Hepatocyte (in vitro differentiated cells): ENCODE measurements at regions not wholly inside any gene's neighbourhood (a gene's known extent, or its start where the extent isn't known, plus 50 kb on each side); places are given as distances from the start of the nearest gene placed in this dataset.

ENCODE experiments used
- DNase-seq: peaks from one replicate; pipeline ENCODE4 v3.0.0-alpha.2; 2016; ENCODE audit warnings: low spot score
- H2AFZ ChIP-seq: fragments of 200-600 bp; sonication (generic); 2 replicates; pipeline ENCODE4 v1.6.0; 2016; ENCODE audit warnings: antibody characterized with exemption, mild to moderate bottlenecking
- H3K27ac ChIP-seq: fragments of 200-600 bp; sonication (generic); 2 replicates; pipeline ENCODE4 v1.5.1; 2016; ENCODE audit warnings: mild to moderate bottlenecking
- H3K27me3 ChIP-seq: fragments of 200-600 bp; sonication (generic); 2 replicates; pipeline ENCODE4 v1.6.1; 2016
- H3K36me3 ChIP-seq: fragments of 200-600 bp; sonication (generic); replicated peaks from 2 replicates; pipeline ENCODE4 v1.5.1; 2016; ENCODE audit warnings: low read depth; ENCODE audit not compliant: insufficient read depth
- H3K4me1 ChIP-seq: fragments of 200-600 bp; sonication (generic); 2 replicates; pipeline ENCODE4 v1.5.1; 2016; ENCODE audit warnings: mild to moderate bottlenecking, moderate library complexity; ENCODE audit not compliant: insufficient read depth
- H3K4me2 ChIP-seq: fragments of 200-600 bp; sonication (generic); 2 replicates; pipeline ENCODE4 v1.6.0; 2016
- H3K4me3 ChIP-seq: fragments of 200-600 bp; sonication (generic); 2 replicates; pipeline ENCODE4 v1.5.1; 2016; ENCODE audit warnings: mild to moderate bottlenecking
- H3K79me2 ChIP-seq: fragments of 200-600 bp; sonication (generic); 2 replicates; pipeline ENCODE4 v1.6.0; 2017; ENCODE audit warnings: mild to moderate bottlenecking
- H3K9me2 ChIP-seq: fragments of 200-600 bp; sonication (generic); replicated peaks from 2 replicates; pipeline ENCODE4 v1.6.0; 2017; ENCODE audit warnings: mild to moderate bottlenecking; ENCODE audit not compliant: insufficient read depth
- H3K9me3 ChIP-seq: fragments of 200-600 bp; sonication (generic); 2 replicates; pipeline ENCODE4 v1.5.1; 2016; ENCODE audit warnings: low read depth, mild to moderate bottlenecking
- H4K20me1 ChIP-seq: fragments of 200-600 bp; sonication (generic); 2 replicates; pipeline ENCODE4 v1.6.0; 2016; ENCODE audit warnings: mild to moderate bottlenecking; ENCODE audit not compliant: insufficient read depth, poor library complexity, severe bottlenecking
- EZH2 ChIP-seq: fragments of 200-600 bp; sonication (generic); IDR thresholded peaks from 2 replicates; pipeline ENCODE4 v1.6.1; 2016; ENCODE audit warnings: antibody characterized with exemption, mild to moderate bottlenecking, borderline replicate concordance
- EZH2phosphoT487 ChIP-seq: fragments of 200-600 bp; sonication (generic); IDR thresholded peaks from one replicate; pipeline ENCODE4 v1.6.1; 2018; ENCODE audit warnings: antibody characterized with exemption, mild to moderate bottlenecking, low read depth, moderate library complexity; ENCODE audit not compliant: unreplicated experiment, severe bottlenecking
- WGBS: methylation state at CpG from one replicate; pipeline ENCODE4 v1.1.6; 2016; ENCODE audit warnings: low lambda C conversion rate; ENCODE audit errors: missing lambda C conversion rate; 5-methylcytosine and 5-hydroxymethylcytosine counted together
- TF ChIP-seq, protein P1 (sequence below): fragments of 200-600 bp; sonication (generic); IDR thresholded peaks from 2 replicates; pipeline ENCODE4 v1.5.1; 2016; ENCODE audit warnings: antibody characterized with exemption, mild to moderate bottlenecking; ENCODE audit not compliant: poor library complexity

DNA sequence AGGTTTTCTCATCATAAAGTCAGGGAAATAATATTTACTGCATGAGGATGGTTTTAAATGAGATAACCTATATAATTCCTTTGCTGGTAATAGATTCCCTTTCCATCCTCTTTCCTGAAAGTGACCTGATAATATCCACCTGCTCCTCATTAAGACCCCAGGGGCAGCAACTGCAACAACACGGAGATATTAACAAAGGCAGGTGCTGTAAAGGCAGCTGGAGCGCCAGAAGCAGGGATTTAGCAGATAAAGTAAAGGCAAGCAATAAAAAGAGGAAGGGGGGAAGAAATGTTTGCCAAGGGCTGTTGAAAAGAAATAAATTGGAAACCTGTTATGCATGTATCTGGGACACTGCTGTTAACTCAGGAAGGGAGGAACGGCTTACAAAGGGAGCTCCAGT is 472.6 kb upstream of the KLHL29 start:
- H3K4me2 ChIP-seq, result no peak overlapping the region
- TF ChIP-seq EZH2 (no peak), EZH2phosphoT487 (no peak)
- TF ChIP-seq, protein P1, sequence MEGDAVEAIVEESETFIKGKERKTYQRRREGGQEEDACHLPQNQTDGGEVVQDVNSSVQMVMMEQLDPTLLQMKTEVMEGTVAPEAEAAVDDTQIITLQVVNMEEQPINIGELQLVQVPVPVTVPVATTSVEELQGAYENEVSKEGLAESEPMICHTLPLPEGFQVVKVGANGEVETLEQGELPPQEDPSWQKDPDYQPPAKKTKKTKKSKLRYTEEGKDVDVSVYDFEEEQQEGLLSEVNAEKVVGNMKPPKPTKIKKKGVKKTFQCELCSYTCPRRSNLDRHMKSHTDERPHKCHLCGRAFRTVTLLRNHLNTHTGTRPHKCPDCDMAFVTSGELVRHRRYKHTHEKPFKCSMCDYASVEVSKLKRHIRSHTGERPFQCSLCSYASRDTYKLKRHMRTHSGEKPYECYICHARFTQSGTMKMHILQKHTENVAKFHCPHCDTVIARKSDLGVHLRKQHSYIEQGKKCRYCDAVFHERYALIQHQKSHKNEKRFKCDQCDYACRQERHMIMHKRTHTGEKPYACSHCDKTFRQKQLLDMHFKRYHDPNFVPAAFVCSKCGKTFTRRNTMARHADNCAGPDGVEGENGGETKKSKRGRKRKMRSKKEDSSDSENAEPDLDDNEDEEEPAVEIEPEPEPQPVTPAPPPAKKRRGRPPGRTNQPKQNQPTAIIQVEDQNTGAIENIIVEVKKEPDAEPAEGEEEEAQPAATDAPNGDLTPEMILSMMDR, result no peak
- no peak overlapping the region for H3K4me3 ChIP-seq
- H2AFZ ChIP-seq, result no peak overlapping the region
- H3K36me3 ChIP-seq, result no peaks in the 10 kb centered on the region
- DNase-seq, result no peak
- H3K27me3 ChIP-seq, result no peaks in the 10 kb centered on the region
- WGBS, result 45% methylated on average over 3 of the region's 3 CpGs
- H4K20me1 ChIP-seq, result no peaks in the 10 kb centered on the region
- no peak overlapping the region for H3K27ac ChIP-seq
- H3K9me3 ChIP-seq, result no peaks in the 10 kb centered on the region
- H3K4me1 ChIP-seq, result no peaks in the 10 kb centered on the region
- no peaks in the 10 kb centered on the region for H3K9me2 ChIP-seq
- no peaks in the 10 kb centered on the region for H3K79me2 ChIP-seq

DNA sequence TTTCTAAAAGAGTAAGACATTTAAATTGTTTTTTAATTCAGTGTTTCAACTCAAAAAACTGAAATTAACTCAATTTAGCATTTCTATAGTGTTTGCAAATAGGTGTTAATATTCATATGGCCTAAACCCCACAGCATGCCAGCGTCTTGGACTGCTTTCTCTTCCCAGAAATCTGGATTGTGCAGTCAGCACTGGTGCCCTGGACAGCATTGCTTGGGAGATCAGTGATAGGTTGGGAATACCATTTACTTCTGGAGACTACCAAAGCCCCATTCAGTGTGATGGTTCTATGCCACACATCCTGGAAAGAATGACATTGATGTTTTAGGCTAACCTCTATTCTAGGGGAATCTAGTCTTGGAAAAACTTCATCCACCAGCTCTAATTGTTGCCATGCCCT is 455.0 kb upstream of the KLHL29 start:
- no peaks in the 10 kb centered on the region for H4K20me1 ChIP-seq
- H3K4me2 ChIP-seq, result no peak overlapping the region
- no peak overlapping the region for H3K4me3 ChIP-seq
- no peaks in the 10 kb centered on the region for H3K36me3 ChIP-seq
- WGBS, result 81% methylated on average over 1 of the region's 1 CpG
- TF ChIP-seq EZH2 (no peak), EZH2phosphoT487 (no peak)
- TF ChIP-seq, protein P1, result no peak
- no peak overlapping the region for H2AFZ ChIP-seq
- no peak for DNase-seq
- H3K9me2 ChIP-seq, result no peaks in the 10 kb centered on the region
- no peaks in the 10 kb centered on the region for H3K4me1 ChIP-seq
- no peaks in the 10 kb centered on the region for H3K79me2 ChIP-seq
- H3K9me3 ChIP-seq, result no peaks in the 10 kb centered on the region
- no peaks in the 10 kb centered on the region for H3K27me3 ChIP-seq
- H3K27ac ChIP-seq, result no peak overlapping the region

DNA sequence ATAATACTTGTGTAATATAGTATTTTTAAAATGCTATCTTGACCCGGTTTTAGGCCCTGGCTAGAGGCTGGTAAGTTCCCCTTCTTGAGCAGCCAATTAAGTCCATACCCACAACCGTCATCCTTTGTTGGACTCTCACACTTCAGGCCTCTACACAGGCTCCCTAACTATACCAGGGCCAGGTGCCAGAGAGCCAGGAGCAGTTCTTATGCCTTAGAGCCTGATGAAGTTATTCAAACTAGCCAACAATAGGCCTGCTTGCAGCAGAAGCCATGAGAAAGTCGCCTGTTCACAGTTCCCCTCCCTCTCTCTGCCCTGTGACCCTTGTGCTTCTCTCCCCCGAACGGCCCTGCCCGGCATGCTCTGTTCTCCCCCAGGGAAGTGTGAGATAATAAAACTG is 454.2 kb upstream of the KLHL29 start:
- H3K4me1 ChIP-seq, result no peaks in the 10 kb centered on the region
- no peaks in the 10 kb centered on the region for H3K79me2 ChIP-seq
- no peak overlapping the region for H3K4me2 ChIP-seq
- no peak overlapping the region for H3K4me3 ChIP-seq
- whole genome bisulfite sequencing, result 74% methylated on average over 6 of the region's 6 CpGs
- DNase-seq, result no peak
- no peaks in the 10 kb centered on the region for H3K9me2 ChIP-seq
- H3K27me3 ChIP-seq, result no peaks in the 10 kb centered on the region
- H3K9me3 ChIP-seq, result no peaks in the 10 kb centered on the region
- no peak overlapping the region for H3K27ac ChIP-seq
- TF ChIP-seq EZH2phosphoT487 (no peak), EZH2 (no peak)
- TF ChIP-seq, protein P1, result no peak
- no peak overlapping the region for H2AFZ ChIP-seq
- H3K36me3 ChIP-seq, result no peaks in the 10 kb centered on the region
- no peaks in the 10 kb centered on the region for H4K20me1 ChIP-seq

DNA sequence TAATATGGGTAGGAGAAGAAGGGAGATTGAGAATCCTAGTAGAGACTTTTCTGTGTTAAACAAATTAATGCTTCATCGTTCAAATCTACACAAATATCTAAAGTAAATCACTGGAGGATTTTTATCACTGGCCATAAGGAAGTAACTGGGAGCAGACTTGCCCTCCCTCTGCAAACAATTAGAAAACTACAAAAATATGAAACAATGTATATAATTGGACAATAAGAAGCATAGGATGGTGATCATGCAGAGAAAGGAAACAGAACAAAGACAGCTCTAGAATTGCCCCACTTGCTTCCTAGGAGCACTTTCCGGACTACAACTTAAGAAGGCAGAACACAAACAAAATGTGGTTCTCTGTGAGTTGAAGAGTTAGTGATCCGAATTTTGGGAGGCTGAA is 452.7 kb upstream of the KLHL29 start:
- WGBS, result 70% methylated on average over 3 of the region's 3 CpGs
- no peak overlapping the region for H3K4me2 ChIP-seq
- no peaks in the 10 kb centered on the region for H3K9me2 ChIP-seq
- no peak for DNase-seq
- TF ChIP-seq, protein P1, result no peak
- TF ChIP-seq EZH2 (no peak), EZH2phosphoT487 (no peak)
- H3K4me3 ChIP-seq, result no peak overlapping the region
- no peaks in the 10 kb centered on the region for H4K20me1 ChIP-seq
- no peaks in the 10 kb centered on the region for H3K9me3 ChIP-seq
- no peaks in the 10 kb centered on the region for H3K27me3 ChIP-seq
- H3K4me1 ChIP-seq, result no peaks in the 10 kb centered on the region
- H2AFZ ChIP-seq, result no peak overlapping the region
- no peak overlapping the region for H3K27ac ChIP-seq
- no peaks in the 10 kb centered on the region for H3K79me2 ChIP-seq
- no peaks in the 10 kb centered on the region for H3K36me3 ChIP-seq
